ENCODE measurements at regions not wholly inside any gene's neighbourhood (a gene's known extent, or its start where the extent isn't known, plus 50 kb on each side); places are given as distances from the start of the nearest gene placed in this dataset.

- Histone ChIP-seq H3K9ac (ENCODE audit: low read length) (no peak overlapping the region), H3K4me2 (ENCODE audit: low read length) (no peak overlapping the region), H3K36me3 (ENCODE audit: control insufficient read depth in 1 of 2, insufficient read depth in 2 of 2, low read length in 2 of 2) (no peaks in the 10 kb centered on the region), H3K79me2 (ENCODE audit: insufficient read depth, low read length) (no peaks in the 10 kb centered on the region), H3K27ac (ENCODE audit: low read depth, low read length) (no peak overlapping the region), H3K4me1 (ENCODE audit: control insufficient read depth in 1 of 2, insufficient read depth in 2 of 2, low read length in 2 of 2) (no peaks in the 10 kb centered on the region), H3K9me3 (ENCODE audit: control insufficient read depth in 1 of 2, insufficient read depth in 1 of 2, low read depth in 1 of 2, low read length in 2 of 2) (no peaks in the 10 kb centered on the region), H4K20me1 (ENCODE audit: insufficient read depth) (no peaks in the 10 kb centered on the region), H3K4me3 (replicated peaks in 1 of 2; ENCODE audit: low read depth in 1 of 2, low read length in 2 of 2) (no peak overlapping the region), H3K27me3 (ENCODE audit: insufficient read depth, low read length) (no peaks in the 10 kb centered on the region), H3K9me2 (ENCODE audit: insufficient read depth) (no peaks in the 10 kb centered on the region), H2AFZ (ENCODE audit: low read depth, low read length, poor library complexity, severe bottlenecking) (no peak overlapping the region)
- RAD21 ChIA-PET (ENCODE audit: low non-redundant PET in 1 of 2, low total read pairs in 2 of 2, uncharacterized antibody in 2 of 2, unreplicated experiment in 2 of 2): no interaction called here
- no TSS peak for BruUV-seq (replicated peaks)
- CTCF ChIA-PET: no interaction called here
- ATAC-seq (no peak), DNase-seq (ENCODE audit: low read depth, low spot score) (no peak)
- TF ChIP-seq ELF1 (IDR thresholded peaks at IDR 0.05; ENCODE audit: borderline replicate concordance, low read depth) (no peak), JUND (IDR thresholded peaks at IDR 0.05) (no peak), RAD21 (IDR thresholded peaks at IDR 0.05; ENCODE audit: low read depth) (no peak), TCF7L2 (IDR thresholded peaks at IDR 0.05; ENCODE audit: borderline replicate concordance, extremely low read depth, insufficient read depth, insufficient read length) (no peak), SRF (IDR thresholded peaks at IDR 0.05; ENCODE audit: low read depth) (no peak), ZFX (IDR thresholded peaks at IDR 0.05) (no peak), EGR1 (IDR thresholded peaks at IDR 0.05; ENCODE audit: low read depth) (no peak), CEBPB (IDR thresholded peaks at IDR 0.05; ENCODE audit: low read depth) (no peak), POLR2A (IDR thresholded peaks at IDR 0.05; ENCODE audit: borderline replicate concordance, extremely low read depth, insufficient read depth, insufficient read length) (no peak), EZH2 (IDR thresholded peaks at IDR 0.05) (no peak), SIN3A (IDR thresholded peaks at IDR 0.05; ENCODE audit: low read depth) (no peak), EZH2phosphoT487 (IDR thresholded peaks at IDR 0.05; ENCODE audit: borderline replicate concordance) (no peak)
- TF ChIP-seq, protein P1, sequence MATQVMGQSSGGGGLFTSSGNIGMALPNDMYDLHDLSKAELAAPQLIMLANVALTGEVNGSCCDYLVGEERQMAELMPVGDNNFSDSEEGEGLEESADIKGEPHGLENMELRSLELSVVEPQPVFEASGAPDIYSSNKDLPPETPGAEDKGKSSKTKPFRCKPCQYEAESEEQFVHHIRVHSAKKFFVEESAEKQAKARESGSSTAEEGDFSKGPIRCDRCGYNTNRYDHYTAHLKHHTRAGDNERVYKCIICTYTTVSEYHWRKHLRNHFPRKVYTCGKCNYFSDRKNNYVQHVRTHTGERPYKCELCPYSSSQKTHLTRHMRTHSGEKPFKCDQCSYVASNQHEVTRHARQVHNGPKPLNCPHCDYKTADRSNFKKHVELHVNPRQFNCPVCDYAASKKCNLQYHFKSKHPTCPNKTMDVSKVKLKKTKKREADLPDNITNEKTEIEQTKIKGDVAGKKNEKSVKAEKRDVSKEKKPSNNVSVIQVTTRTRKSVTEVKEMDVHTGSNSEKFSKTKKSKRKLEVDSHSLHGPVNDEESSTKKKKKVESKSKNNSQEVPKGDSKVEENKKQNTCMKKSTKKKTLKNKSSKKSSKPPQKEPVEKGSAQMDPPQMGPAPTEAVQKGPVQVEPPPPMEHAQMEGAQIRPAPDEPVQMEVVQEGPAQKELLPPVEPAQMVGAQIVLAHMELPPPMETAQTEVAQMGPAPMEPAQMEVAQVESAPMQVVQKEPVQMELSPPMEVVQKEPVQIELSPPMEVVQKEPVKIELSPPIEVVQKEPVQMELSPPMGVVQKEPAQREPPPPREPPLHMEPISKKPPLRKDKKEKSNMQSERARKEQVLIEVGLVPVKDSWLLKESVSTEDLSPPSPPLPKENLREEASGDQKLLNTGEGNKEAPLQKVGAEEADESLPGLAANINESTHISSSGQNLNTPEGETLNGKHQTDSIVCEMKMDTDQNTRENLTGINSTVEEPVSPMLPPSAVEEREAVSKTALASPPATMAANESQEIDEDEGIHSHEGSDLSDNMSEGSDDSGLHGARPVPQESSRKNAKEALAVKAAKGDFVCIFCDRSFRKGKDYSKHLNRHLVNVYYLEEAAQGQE (IDR thresholded peaks at IDR 0.05; ENCODE audit: low read depth): no peak
- TF ChIP-seq, protein P2, sequence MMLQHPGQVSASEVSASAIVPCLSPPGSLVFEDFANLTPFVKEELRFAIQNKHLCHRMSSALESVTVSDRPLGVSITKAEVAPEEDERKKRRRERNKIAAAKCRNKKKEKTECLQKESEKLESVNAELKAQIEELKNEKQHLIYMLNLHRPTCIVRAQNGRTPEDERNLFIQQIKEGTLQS (IDR thresholded peaks at IDR 0.05): no peak
- TF ChIP-seq, protein P3, sequence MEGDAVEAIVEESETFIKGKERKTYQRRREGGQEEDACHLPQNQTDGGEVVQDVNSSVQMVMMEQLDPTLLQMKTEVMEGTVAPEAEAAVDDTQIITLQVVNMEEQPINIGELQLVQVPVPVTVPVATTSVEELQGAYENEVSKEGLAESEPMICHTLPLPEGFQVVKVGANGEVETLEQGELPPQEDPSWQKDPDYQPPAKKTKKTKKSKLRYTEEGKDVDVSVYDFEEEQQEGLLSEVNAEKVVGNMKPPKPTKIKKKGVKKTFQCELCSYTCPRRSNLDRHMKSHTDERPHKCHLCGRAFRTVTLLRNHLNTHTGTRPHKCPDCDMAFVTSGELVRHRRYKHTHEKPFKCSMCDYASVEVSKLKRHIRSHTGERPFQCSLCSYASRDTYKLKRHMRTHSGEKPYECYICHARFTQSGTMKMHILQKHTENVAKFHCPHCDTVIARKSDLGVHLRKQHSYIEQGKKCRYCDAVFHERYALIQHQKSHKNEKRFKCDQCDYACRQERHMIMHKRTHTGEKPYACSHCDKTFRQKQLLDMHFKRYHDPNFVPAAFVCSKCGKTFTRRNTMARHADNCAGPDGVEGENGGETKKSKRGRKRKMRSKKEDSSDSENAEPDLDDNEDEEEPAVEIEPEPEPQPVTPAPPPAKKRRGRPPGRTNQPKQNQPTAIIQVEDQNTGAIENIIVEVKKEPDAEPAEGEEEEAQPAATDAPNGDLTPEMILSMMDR (IDR thresholded peaks at IDR 0.05 in 2 of 3, conservative IDR thresholded peaks at IDR 0.05 in 1 of 3; ENCODE audit: borderline replicate concordance in 1 of 3, insufficient read depth in 1 of 3, low read depth in 2 of 3, low read length in 2 of 3): no peak
- TF ChIP-seq, protein P4, sequence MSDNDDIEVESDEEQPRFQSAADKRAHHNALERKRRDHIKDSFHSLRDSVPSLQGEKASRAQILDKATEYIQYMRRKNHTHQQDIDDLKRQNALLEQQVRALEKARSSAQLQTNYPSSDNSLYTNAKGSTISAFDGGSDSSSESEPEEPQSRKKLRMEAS (IDR thresholded peaks at IDR 0.05): no peak
- POLR2A ChIA-PET: no interaction called here
- intact Hi-C loops (cut with micrococcal nuclease): no loop called here
Observed at GRCh38 chr13:87837522-87837921, 166.4 kb downstream of the SLITRK5 start.

All from HCT116 (cell line).